ENCODE measurements at regions not wholly inside any gene's neighbourhood (a gene's known extent, or its start where the extent isn't known, plus 50 kb on each side); places are given as distances from the start of the nearest gene placed in this dataset.

- H3K4me3 ChIP-seq, result no peak overlapping the region
- H3K36me3 ChIP-seq, result no peaks in the 10 kb centered on the region
- H3K9me3 ChIP-seq, result no peaks in the 10 kb centered on the region
- no peak for ATAC-seq
- no peaks in the 10 kb centered on the region for H3K4me1 ChIP-seq
- no peaks in the 10 kb centered on the region for H3K27me3 ChIP-seq
- WGBS, 2 donors (ENCODE audit: low coverage in 1 of 2), result 80 to 96% methylated on average over 1 of the region's 1 CpG
- H3K27ac ChIP-seq, result no peak overlapping the region
- TF ChIP-seq POLR2A (IDR thresholded peaks at IDR 0.05) (no peak), EP300 (IDR thresholded peaks at IDR 0.05) (no peak), CTCF (IDR thresholded peaks at IDR 0.05) (no peak), POLR2AphosphoS5 (IDR thresholded peaks at IDR 0.05) (no peak)
These were observed 202.6 kb upstream of the NRP1 start for GRCh38 chr10:33537066-33537465.

- 83 to 96% methylated on average over 2 to 3 of the region's 3 CpGs for WGBS, 2 donors (ENCODE audit: low coverage in 1 of 2)
- H3K9me3 ChIP-seq, result no peaks in the 10 kb centered on the region
- H3K4me1 ChIP-seq, result no peaks in the 10 kb centered on the region
- ATAC-seq, result no peak
- H3K27me3 ChIP-seq, result no peaks in the 10 kb centered on the region
- no peaks in the 10 kb centered on the region for H3K36me3 ChIP-seq
- H3K27ac ChIP-seq, result no peak overlapping the region
- H3K4me3 ChIP-seq, result no peak overlapping the region
- no peak for TF ChIP-seq CTCF (IDR thresholded peaks at IDR 0.05)
- no peak for TF ChIP-seq POLR2A (IDR thresholded peaks at IDR 0.05)
- TF ChIP-seq POLR2AphosphoS5 (IDR thresholded peaks at IDR 0.05), result no peak
- no peak for TF ChIP-seq EP300 (IDR thresholded peaks at IDR 0.05)
These were observed 202.0 kb upstream of the NRP1 start for GRCh38 chr10:33536508-33536907.

GRCh38 chr10:33535866-33536265 is 201.4 kb upstream of the NRP1 start:
- ATAC-seq, result no peak
- H3K27me3 ChIP-seq, result no peaks in the 10 kb centered on the region
- no peak overlapping the region for H3K27ac ChIP-seq
- H3K4me3 ChIP-seq, result no peak overlapping the region
- H3K9me3 ChIP-seq, result no peaks in the 10 kb centered on the region
- TF ChIP-seq POLR2A (IDR thresholded peaks at IDR 0.05), result no peak
- TF ChIP-seq EP300 (IDR thresholded peaks at IDR 0.05), result no peak
- no peak for TF ChIP-seq CTCF (IDR thresholded peaks at IDR 0.05)
- TF ChIP-seq POLR2AphosphoS5 (IDR thresholded peaks at IDR 0.05), result no peak
- no peaks in the 10 kb centered on the region for H3K4me1 ChIP-seq
- no peaks in the 10 kb centered on the region for H3K36me3 ChIP-seq

- Histone ChIP-seq H3K27ac (no peak overlapping the region), H3K27me3 (no peaks in the 10 kb centered on the region), H3K9me3 (no peaks in the 10 kb centered on the region), H3K36me3 (no peaks in the 10 kb centered on the region), H3K4me3 (no peak overlapping the region), H3K4me1 (no peaks in the 10 kb centered on the region)
- WGBS, 2 donors (ENCODE audit: low coverage in 1 of 2), result 94% methylated on average over 3 of the region's 4 CpGs
- TF ChIP-seq CTCF (IDR thresholded peaks at IDR 0.05), result no peak
- TF ChIP-seq POLR2AphosphoS5 (IDR thresholded peaks at IDR 0.05), result no peak
- TF ChIP-seq EP300 (IDR thresholded peaks at IDR 0.05), result no peak
- no peak for TF ChIP-seq POLR2A (IDR thresholded peaks at IDR 0.05)
- no peak for ATAC-seq
These were observed 199.9 kb upstream of the NRP1 start for GRCh38 chr10:33534416-33534815.

GRCh38 chr10:33533612-33534011 is 199.1 kb upstream of the NRP1 start:
- no peak for TF ChIP-seq CTCF (IDR thresholded peaks at IDR 0.05)
- TF ChIP-seq POLR2AphosphoS5 (IDR thresholded peaks at IDR 0.05), result no peak
- no peak for TF ChIP-seq EP300 (IDR thresholded peaks at IDR 0.05)
- TF ChIP-seq POLR2A (IDR thresholded peaks at IDR 0.05), result no peak
- Histone ChIP-seq H3K27ac (no peak overlapping the region), H3K27me3 (no peaks in the 10 kb centered on the region), H3K36me3 (no peaks in the 10 kb centered on the region), H3K4me1 (no peaks in the 10 kb centered on the region), H3K9me3 (no peaks in the 10 kb centered on the region), H3K4me3 (no peak overlapping the region)
- 92 to 100% methylated on average over 1 to 2 of the region's 5 CpGs for WGBS, 2 donors (ENCODE audit: low coverage in 1 of 2)
- ATAC-seq, result no peak
